DND-41 (cell line): ENCODE measurements at regions not wholly inside any gene's neighbourhood (a gene's known extent, or its start where the extent isn't known, plus 50 kb on each side); places are given as distances from the start of the nearest gene placed in this dataset.
"Not testable (repeated sequence)": the region's sequence is repeated elsewhere in the genome, so short reads cannot be mapped to it uniquely, and the experiment has no call there.

ENCODE experiments used
- ATAC-seq: fragments of 200-7000 bp; cut with Tn5 transposase; 3 replicates; pipeline ENCODE4 v1.9.1; 2021; ENCODE audit warnings: low read depth; ENCODE audit not compliant: insufficient read depth
- DNase-seq: peaks from one replicate; pipeline ENCODE4 v3.0.0-alpha.2; 2020
- H2AFZ ChIP-seq: 2 replicates; pipeline ENCODE4 v1.6.0; 2012; ENCODE audit warnings: low read depth, low read length
- H3K27ac ChIP-seq: 2 replicates; pipeline ENCODE4 v1.5.1; 2012; ENCODE audit warnings: low read length, inconsistent platforms
- H3K27me3 ChIP-seq: fragments of 200-600 bp; sonication (generic); 2 replicates; pipeline ENCODE4 v1.6.0; 2012; ENCODE audit warnings: low read length, mild to moderate bottlenecking, inconsistent platforms; ENCODE audit not compliant: insufficient read depth, poor library complexity
- H3K36me3 ChIP-seq: 2 replicates; pipeline ENCODE4 v1.5.1; 2012; ENCODE audit warnings: low read length, inconsistent platforms; ENCODE audit not compliant: insufficient read depth
- H3K4me1 ChIP-seq: 2 replicates; pipeline ENCODE4 v1.5.1; 2012; ENCODE audit warnings: mild to moderate bottlenecking, low read length; ENCODE audit not compliant: insufficient read depth
- H3K4me2 ChIP-seq: 2 replicates; pipeline ENCODE4 v1.6.0; 2012; ENCODE audit warnings: mild to moderate bottlenecking, moderate library complexity, low read length, inconsistent platforms; ENCODE audit not compliant: insufficient read depth
- H3K4me3 ChIP-seq, 2 experiments: fragments of 200-600 bp in 1 of 2; shearing (Covaris generic) in 1 of 2; 2 replicates each; pipeline ENCODE4 v1.5.1; 2012 to 2016; ENCODE audit warnings: inconsistent platforms in 2 of 2, low read length in 2 of 2, mild to moderate bottlenecking in 2 of 2, low read depth in 1 of 2, moderate library complexity in 1 of 2
- H3K79me2 ChIP-seq: 2 replicates; pipeline ENCODE4 v1.6.0; 2012; ENCODE audit warnings: low read length, inconsistent platforms; ENCODE audit not compliant: insufficient read depth
- H3K9ac ChIP-seq: 2 replicates; pipeline ENCODE4 v1.6.0; 2012; ENCODE audit warnings: low read depth, mild to moderate bottlenecking, inconsistent platforms, low read length, moderate library complexity
- H3K9me3 ChIP-seq: 2 replicates; pipeline ENCODE4 v1.5.1; 2012; ENCODE audit warnings: low read length, moderate library complexity, mild to moderate bottlenecking, inconsistent platforms; ENCODE audit not compliant: insufficient read depth, severe bottlenecking
- H4K20me1 ChIP-seq: 2 replicates; pipeline ENCODE4 v1.6.0; 2012; ENCODE audit warnings: low read length; ENCODE audit not compliant: insufficient read depth
- EZH2 ChIP-seq: IDR thresholded peaks from 3 replicates; pipeline ENCODE4 v1.6.1; 2012; ENCODE audit warnings: borderline replicate concordance, low read depth, mild to moderate bottlenecking, moderate library complexity, low read length, inconsistent platforms; ENCODE audit not compliant: severe bottlenecking
- TF ChIP-seq, protein P1 (sequence below): IDR thresholded peaks from 2 replicates; pipeline ENCODE4 v1.5.1; 2012; ENCODE audit warnings: borderline replicate concordance, low read length, moderate library complexity, mild to moderate bottlenecking; ENCODE audit not compliant: poor library complexity, severe bottlenecking; ENCODE audit errors: extremely low read depth

DNA sequence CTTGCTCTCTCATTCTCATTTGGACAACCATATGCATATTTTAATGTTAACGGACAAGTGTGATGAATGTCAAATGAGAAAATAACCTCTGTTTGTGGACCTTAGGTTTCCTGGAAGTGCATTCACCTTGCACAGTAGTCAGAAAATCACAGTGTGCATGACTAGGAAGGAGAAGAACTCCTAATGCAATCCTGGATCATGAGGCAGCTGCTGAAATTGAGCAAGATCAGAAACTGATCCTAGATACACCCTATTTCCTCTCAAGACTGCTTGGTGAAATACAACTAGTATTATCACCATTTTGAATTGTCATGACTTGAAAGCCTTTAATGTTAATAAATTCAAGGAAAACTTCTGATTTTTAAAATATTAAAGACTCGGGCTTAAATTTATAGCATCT, 1148.9 kb downstream of the STIM2 start:
- Histone ChIP-seq H3K9ac (no peak overlapping the region), H3K9me3 (peaks cover 12% of the 10 kb centered on the region), H3K4me3 (no peak overlapping the region), H4K20me1 (no peaks in the 10 kb centered on the region), H3K27ac (no peak overlapping the region), H3K79me2 (no peaks in the 10 kb centered on the region), H3K4me1 (no peaks in the 10 kb centered on the region), H2AFZ (no peak overlapping the region), H3K4me2 (no peak overlapping the region), H3K27me3 (no peaks in the 10 kb centered on the region), H3K36me3 (no peaks in the 10 kb centered on the region)
- DNase-seq (no peak), ATAC-seq (no peak)
- TF ChIP-seq, protein P1, sequence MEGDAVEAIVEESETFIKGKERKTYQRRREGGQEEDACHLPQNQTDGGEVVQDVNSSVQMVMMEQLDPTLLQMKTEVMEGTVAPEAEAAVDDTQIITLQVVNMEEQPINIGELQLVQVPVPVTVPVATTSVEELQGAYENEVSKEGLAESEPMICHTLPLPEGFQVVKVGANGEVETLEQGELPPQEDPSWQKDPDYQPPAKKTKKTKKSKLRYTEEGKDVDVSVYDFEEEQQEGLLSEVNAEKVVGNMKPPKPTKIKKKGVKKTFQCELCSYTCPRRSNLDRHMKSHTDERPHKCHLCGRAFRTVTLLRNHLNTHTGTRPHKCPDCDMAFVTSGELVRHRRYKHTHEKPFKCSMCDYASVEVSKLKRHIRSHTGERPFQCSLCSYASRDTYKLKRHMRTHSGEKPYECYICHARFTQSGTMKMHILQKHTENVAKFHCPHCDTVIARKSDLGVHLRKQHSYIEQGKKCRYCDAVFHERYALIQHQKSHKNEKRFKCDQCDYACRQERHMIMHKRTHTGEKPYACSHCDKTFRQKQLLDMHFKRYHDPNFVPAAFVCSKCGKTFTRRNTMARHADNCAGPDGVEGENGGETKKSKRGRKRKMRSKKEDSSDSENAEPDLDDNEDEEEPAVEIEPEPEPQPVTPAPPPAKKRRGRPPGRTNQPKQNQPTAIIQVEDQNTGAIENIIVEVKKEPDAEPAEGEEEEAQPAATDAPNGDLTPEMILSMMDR, result no peak
- TF ChIP-seq EZH2, result no peak

DNA sequence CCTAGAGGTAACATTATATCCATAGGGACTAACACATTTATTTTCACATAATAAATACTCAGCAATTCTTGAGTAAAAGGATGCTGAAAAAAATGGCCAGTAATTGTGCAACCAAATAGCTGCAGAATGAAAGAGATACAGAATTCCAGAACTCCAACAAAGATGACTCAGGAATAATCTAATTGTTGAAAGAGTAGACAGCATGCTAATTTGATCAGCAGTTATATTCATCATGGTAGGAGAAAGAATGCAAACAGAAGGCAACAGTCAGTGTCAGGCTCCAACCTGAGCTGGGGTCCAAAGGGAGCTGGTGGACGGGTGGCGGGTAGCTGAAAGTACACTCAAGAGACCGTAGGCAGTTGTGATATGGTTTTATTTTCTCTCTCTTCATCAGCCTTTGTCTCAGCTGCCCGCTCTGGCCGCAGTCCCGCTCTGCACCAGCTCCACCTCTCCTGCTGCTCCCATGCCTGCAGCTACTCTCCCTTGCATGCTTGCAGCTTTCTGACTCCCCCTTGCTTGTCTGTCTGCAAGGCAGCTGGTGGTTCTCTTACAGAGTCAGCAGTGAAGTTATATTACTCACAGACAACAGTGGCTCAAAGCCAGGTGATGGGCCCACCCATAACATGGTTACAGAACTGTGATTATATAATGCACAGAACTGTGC, 1150.1 kb downstream of the STIM2 start:
- Histone ChIP-seq H3K4me3 (no peak overlapping the region), H3K27me3 (no peaks in the 10 kb centered on the region), H2AFZ (no peak overlapping the region), H3K36me3 (no peaks in the 10 kb centered on the region), H3K4me2 (no peak overlapping the region), H3K9me3 (peaks cover 16% of the 10 kb centered on the region), H3K9ac (no peak overlapping the region), H3K79me2 (no peaks in the 10 kb centered on the region), H3K27ac (no peak overlapping the region), H4K20me1 (no peaks in the 10 kb centered on the region), H3K4me1 (no peaks in the 10 kb centered on the region)
- ATAC-seq (no peak), DNase-seq (no peak)
- TF ChIP-seq, protein P1, result no peak
- no peak for TF ChIP-seq EZH2

DNA sequence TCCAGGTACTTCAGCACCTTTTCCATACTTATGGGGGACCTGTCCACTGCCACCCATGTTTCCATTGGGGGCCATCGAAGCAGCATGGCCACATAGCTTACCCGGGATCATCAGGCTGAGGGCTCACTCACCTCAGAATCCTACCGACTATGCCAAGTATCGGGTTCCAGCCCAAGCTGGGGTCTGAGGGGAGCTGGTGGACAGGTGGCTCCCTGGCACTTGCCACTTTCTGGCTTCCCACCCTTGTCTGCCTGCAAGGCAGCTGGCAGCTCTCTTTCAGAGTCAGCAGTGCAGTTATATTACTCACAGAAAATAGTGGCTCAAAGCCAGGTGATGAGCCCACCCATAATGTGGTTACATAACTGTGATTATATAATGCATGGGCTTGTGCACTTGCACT, 1153.8 kb downstream of the STIM2 start:
- H4K20me1 ChIP-seq, result no peaks in the 10 kb centered on the region
- H3K4me3 ChIP-seq, result no peak overlapping the region
- TF ChIP-seq, protein P1, result no peak
- TF ChIP-seq EZH2, result no peak
- DNase-seq, result no peak
- no peak overlapping the region for H3K27ac ChIP-seq
- H2AFZ ChIP-seq, result no peak overlapping the region
- no peaks in the 10 kb centered on the region for H3K27me3 ChIP-seq
- no peaks in the 10 kb centered on the region for H3K79me2 ChIP-seq
- peaks cover 16% of the 10 kb centered on the region for H3K9me3 ChIP-seq
- no peaks in the 10 kb centered on the region for H3K4me1 ChIP-seq
- H3K4me2 ChIP-seq, result no peak overlapping the region
- no peak for ATAC-seq
- no peak overlapping the region for H3K9ac ChIP-seq
- H3K36me3 ChIP-seq, result no peaks in the 10 kb centered on the region

DNA sequence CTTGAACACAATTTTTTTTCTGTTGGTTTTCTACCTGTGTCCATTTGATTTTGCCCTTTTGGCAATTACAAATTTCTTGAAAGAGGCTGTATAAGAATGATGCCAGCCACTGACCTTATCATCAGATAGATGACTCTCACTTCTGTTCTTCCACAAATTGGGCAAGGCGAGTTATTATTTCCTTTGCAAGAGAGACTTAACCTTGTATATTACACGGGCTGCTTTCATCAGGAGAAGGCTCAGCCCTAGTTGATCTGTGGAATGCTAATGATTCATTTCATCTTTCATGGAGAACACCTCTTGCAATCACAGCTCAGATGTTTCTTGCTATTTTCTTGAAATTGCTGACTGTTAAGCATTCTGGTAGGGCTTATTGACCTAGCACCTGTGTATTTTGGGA, 1155.4 kb downstream of the STIM2 start:
- H3K4me3 ChIP-seq, result no peak overlapping the region
- H3K9ac ChIP-seq, result no peak overlapping the region
- no peak overlapping the region for H3K27ac ChIP-seq
- no peak overlapping the region for H3K4me2 ChIP-seq
- H4K20me1 ChIP-seq, result no peaks in the 10 kb centered on the region
- peaks cover 16% of the 10 kb centered on the region for H3K9me3 ChIP-seq
- DNase-seq (no peak), ATAC-seq (no peak)
- TF ChIP-seq, protein P1, result no peak
- TF ChIP-seq EZH2, result no peak
- H3K4me1 ChIP-seq, result no peaks in the 10 kb centered on the region
- H3K27me3 ChIP-seq, result no peaks in the 10 kb centered on the region
- H2AFZ ChIP-seq, result no peak overlapping the region
- no peaks in the 10 kb centered on the region for H3K79me2 ChIP-seq
- H3K36me3 ChIP-seq, result no peaks in the 10 kb centered on the region

DNA sequence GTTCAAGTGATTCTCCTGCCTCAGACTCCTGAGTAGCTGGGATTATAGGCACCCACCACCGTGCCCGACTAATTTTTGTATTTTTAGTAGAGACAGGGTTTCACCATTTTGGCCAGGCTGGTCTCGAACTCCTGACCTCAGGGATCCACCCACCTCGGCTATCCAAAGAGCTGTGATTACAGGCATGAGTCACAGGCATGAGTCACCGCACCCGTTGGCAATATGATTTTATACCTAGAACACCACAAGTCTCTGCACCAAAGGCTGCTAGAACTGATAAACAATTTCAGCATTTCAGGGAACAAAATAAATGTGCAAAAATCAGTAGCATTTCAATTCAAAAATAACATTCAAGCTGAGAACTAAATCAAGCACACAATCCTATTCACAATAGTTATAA, 1177.6 kb downstream of the STIM2 start:
- H3K79me2 ChIP-seq, H3K27ac ChIP-seq, H3K9me3 ChIP-seq, H3K4me1 ChIP-seq, ATAC-seq, H3K4me3 ChIP-seq, H3K27me3 ChIP-seq, H2AFZ ChIP-seq, DNase-seq, H4K20me1 ChIP-seq, H3K9ac ChIP-seq, H3K4me2 ChIP-seq, H3K36me3 ChIP-seq: not testable (repeated sequence)
